ENCODE measurements at regions not wholly inside any gene's neighbourhood (a gene's known extent, or its start where the extent isn't known, plus 50 kb on each side); places are given as distances from the start of the nearest gene placed in this dataset.
"Not testable (repeated sequence)": the region's sequence is repeated elsewhere in the genome, so short reads cannot be mapped to it uniquely, and the experiment has no call there.

- TF ChIP-seq, protein P1, sequence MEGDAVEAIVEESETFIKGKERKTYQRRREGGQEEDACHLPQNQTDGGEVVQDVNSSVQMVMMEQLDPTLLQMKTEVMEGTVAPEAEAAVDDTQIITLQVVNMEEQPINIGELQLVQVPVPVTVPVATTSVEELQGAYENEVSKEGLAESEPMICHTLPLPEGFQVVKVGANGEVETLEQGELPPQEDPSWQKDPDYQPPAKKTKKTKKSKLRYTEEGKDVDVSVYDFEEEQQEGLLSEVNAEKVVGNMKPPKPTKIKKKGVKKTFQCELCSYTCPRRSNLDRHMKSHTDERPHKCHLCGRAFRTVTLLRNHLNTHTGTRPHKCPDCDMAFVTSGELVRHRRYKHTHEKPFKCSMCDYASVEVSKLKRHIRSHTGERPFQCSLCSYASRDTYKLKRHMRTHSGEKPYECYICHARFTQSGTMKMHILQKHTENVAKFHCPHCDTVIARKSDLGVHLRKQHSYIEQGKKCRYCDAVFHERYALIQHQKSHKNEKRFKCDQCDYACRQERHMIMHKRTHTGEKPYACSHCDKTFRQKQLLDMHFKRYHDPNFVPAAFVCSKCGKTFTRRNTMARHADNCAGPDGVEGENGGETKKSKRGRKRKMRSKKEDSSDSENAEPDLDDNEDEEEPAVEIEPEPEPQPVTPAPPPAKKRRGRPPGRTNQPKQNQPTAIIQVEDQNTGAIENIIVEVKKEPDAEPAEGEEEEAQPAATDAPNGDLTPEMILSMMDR (optimal IDR thresholded peaks at IDR 0.05 in 1 of 3, IDR thresholded peaks at IDR 0.05 in 1 of 3, conservative IDR thresholded peaks at IDR 0.05 in 1 of 3; ENCODE audit: extremely low read depth in 1 of 3, insufficient read depth in 2 of 3, low read length in 3 of 3): not testable (repeated sequence)
- TF ChIP-seq EZH2 (IDR thresholded peaks at IDR 0.05; ENCODE audit: low read length): not testable (repeated sequence)
These were observed 176.9 kb upstream of the ZNF804A start for GRCh38 chr2:184421456-184421855.

Data from keratinocyte (primary cell).